ENCODE measurements at regions not wholly inside any gene's neighbourhood (a gene's known extent, or its start where the extent isn't known, plus 50 kb on each side); places are given as distances from the start of the nearest gene placed in this dataset.

DNA sequence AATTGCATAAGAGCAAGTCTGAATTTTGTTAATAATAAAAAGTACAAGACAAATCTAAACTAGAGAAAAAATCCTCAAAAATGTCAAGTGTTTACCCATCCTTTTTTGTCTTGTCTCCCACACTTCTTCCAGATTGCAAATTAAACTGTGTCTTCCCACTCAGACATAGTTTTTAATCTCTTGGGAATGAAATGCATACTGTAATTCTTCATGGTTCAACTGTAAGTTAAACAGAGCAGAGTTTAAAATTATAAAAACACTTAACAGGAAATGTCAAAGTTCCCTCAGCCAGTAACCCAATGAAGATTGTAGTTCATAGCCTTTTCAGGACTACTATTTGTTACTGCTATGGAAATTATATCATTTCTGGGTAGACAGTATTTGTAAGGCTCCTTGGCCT lies 171.8 kb downstream of the UBE2E3 start:
- no peak for DNase-seq

DNA sequence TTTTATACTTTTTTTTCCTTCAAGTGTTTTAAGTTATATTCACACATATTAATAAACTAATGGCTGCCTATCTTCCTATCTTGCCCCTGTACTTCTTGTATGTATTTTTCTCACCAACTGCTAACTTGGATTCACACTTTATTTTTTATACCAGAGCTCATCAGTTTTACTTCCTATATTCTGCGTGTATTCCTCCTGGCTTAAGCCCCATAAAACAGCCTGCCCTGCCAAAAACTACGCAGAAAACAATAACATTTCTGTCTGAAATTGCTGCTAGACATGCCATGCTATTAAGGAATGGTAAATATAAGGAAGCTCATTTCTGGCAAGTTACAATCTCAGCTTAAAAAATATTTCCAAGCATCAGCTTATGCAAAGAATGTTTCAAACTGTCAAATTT lies 172.3 kb downstream of the UBE2E3 start:
- DNase-seq: no peak

DNA sequence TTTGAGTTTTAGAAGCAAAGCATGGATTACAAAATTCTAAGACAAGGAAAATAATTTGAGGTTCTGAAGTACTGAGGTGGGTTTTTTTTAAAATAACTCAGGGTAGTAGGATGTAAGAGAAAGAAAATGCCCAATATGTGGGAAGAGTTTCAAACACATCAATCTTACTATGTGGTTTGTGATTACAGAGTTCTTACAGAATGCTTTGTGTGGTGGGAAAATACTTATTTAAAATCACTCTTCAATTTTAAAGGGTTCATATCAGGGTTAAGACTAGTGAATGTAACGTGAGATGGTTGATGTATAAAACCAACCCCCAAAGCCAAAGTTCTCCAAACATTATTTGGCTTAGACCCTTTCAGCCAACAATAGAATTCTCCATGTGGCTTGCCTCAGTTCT lies 173.5 kb downstream of the UBE2E3 start:
- no peak for DNase-seq

- no peak for DNase-seq
These were observed 176.9 kb downstream of the UBE2E3 start for GRCh38 chr2:181157326-181157725.

DNA sequence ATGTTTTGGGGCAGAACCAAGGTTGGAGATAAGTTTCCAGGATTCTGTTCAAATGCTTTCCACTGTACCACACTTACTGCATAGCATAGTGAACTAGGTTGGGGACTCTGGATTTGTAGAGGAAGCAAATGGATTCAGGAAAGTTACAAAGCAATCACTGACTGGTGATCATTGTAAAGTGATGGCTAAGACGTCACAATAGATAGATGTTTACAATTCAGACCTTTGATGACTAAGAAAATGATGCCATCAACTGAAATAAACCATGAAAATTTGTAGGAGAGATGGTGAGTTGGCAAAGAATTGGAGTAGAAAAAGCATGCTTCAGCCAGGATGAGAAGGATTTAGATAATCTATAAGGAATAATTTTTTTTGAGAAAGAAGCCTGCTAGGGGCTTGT lies 178.0 kb downstream of the UBE2E3 start:
- no peak for DNase-seq

DNA sequence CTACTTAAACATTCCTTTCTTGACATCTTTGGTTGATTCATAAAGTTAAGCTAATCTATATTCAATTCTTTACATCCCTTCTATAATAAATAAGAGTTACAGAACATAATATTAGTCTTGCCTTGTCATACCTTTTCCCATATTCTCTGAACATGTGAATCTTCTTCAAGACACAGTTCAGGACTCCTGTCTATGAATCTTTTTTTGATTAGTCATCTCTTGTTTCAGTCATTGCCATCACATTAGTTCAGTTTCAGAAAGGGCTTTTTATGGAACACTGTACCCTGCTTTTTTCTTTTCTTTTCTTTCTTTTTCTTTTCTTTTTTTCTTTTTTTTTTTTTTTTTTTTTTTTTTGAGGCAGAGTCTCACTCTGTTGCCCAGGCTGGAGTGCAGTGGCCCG lies 181.2 kb downstream of the UBE2E3 start:
- no peak for DNase-seq

DNA sequence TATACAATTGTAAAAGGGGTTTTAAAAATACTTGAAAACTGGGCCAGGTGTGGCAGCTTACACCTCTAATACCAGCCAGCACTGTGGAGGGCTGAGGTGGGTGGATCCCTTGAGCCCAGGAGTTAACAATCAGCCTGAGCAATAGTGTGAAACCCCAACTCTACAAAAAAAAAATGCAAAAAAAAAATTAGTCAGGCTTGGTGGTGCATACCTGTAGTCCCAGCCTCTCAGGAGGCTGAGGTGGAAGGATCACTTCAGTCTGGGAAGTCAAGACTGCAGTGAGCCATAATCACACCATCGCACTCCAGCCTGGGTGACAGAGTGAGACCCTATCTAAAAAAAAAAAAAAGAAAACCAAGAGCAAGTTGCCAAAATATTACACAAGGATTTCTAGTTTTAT lies 182.7 kb downstream of the UBE2E3 start:
- no peak for DNase-seq

- DNase-seq: no peak
These were observed 183.3 kb downstream of the UBE2E3 start for GRCh38 chr2:181163691-181164090.

GRCh38 chr2:181164699-181165098 lies 184.3 kb downstream of the UBE2E3 start:
- DNase-seq: no peak

GRCh38 chr2:181165199-181165868 lies 184.9 kb downstream of the UBE2E3 start:
- DNase-seq: no peak

- DNase-seq: no peak
These were observed 189.1 kb downstream of the UBE2E3 start for GRCh38 chr2:181169503-181169902.

DNA sequence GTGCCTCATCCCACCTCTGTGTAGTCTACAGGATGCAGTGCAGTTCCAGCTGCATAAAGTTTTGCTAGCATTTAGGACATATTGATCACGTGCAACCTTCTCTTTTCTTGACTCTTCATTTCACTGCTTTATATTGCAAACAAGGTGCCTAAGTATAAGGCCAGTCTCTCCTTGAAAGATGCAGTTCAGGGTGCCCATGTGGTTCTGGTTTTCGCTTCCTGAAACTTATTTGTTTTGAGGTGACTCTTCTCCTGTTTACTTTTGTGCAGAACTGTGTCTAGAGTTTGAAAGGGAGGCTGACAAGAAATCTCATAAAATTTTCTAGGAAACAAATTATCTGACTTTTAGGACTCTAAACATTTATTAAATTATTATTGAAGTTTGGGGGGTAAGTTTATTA lies 189.9 kb downstream of the UBE2E3 start:
- no peak for DNase-seq

DNA sequence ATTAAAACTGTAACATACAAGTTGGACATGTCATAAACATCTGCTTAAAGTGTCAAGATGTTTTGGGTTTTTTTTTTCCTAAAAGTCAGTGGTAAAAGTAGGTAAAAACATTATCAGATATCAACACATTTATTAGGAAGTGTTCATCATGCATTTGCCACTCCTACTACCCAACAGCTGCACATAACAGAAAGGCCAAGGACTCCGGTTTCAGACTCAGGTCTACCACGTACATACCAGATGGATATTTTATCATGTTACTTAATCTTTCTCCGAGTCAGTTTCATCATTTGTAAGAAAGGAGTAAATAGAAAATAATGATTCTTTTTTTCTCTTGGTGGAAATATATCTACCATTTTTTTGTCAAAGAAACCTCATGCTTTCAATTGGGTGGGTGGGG lies 192.3 kb downstream of the UBE2E3 start:
- DNase-seq: no peak

DNA sequence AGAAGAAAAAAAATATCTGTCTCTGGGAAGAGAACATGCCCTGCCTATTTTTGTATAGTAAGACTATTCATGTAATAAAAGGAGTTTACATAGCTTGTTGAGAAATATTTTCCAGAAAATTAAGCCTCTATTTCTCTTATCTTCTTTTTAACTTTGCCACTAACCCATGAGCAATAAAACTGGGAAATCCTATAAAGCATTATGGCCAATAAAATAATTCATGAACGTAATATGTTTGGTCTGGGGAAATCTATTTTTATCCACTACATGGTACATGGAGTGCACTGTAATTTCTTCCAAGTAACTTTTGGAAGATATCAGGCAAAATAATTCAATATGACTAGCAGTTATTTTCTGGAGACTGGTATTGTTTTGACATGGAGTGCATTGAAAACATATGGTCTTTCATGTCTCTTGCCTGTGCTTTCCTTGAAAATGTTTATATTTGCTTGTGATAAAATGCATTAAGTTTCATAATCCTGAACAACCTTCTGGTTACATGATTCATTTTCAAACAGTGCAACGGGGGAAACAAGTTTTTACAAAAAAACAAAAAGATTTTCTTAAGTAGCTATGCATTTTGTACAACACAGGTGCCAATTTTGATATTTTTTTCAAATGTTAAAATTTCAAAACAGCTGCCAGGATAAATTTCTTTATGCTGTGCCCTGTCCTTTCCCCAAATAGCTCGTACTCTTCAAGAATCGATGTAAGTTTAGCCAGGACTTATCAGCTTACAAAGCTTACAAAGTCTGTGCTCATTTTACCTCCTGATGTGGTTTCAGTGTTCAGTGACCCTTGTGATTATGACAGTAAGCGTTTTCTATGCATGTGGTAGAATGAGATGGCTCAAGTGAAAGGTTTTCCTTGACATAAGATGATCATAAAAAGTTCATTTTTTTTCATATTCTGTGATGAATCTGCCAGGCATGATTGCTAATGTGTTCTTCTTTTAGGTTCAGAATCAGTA lies 194.5 kb downstream of the UBE2E3 start:
- no peak for DNase-seq

GRCh38 chr2:181176540-181176939 lies 196.1 kb downstream of the UBE2E3 start:
- no peak for DNase-seq

DNA sequence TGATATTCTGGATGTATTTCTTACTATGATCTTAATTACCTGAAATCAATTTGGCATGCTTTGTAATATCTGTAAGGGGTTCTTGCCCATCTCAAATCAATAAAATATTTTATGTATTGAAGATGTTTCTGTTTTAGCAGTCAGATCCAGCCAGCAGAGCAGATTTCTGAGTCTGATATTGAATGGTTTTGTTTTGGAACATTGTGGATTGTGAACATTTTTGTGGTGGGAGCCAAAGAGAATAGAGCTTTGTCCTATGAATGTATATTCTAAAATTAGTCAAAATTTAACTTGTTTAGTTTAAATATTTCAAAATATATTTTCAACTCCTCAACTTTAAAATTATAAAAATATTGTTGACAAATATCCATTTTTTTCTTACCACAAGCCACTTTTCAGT lies 197.0 kb downstream of the UBE2E3 start:
- no peak for DNase-seq

DNA sequence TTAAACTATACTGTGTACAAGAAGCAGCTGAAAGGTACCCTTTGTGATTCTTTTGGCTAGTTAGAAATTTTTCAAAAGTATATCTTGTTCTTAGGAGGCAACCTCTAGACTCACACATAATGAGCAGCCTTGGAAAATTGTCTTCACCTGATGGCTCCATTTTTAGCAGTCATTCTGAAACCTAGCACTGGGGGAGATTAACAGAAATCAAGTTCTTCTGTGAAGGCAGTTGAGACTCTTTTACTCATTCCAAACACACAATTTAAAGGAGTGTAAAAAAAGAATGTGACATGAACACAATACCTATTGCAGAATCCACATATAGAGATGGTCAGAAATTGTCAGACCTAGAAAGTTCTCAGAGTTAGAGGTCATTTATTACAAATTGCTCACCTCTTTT lies 197.7 kb downstream of the UBE2E3 start:
- DNase-seq: no peak

DNA sequence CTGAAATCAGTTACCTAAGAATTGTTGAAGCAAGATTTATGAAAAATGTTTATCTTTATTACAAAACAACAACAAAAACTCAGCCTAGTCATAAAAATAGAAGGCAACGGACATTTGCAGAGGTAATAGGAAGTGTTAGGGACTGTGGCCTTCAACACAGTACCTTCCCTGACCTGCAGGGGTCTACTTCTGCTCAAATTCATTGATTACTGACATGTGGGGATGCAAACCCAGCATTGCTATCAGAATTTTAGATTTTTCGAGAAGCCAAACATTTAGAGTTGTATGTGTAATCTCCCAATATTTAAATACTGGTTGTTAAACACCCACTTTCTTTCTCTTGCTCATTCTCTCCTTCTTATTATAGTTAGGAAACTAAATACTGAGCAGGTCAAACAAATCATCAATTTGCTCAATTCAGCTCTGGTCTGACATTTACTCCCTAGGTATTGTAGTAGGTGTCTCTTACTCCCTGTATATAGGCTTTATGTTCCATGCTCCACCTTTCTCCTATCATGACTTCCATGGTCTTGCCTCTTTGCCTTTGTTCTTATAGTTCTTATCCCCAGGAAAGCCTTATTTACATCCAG lies 198.5 kb downstream of the UBE2E3 start:
- no peak for DNase-seq

DNA sequence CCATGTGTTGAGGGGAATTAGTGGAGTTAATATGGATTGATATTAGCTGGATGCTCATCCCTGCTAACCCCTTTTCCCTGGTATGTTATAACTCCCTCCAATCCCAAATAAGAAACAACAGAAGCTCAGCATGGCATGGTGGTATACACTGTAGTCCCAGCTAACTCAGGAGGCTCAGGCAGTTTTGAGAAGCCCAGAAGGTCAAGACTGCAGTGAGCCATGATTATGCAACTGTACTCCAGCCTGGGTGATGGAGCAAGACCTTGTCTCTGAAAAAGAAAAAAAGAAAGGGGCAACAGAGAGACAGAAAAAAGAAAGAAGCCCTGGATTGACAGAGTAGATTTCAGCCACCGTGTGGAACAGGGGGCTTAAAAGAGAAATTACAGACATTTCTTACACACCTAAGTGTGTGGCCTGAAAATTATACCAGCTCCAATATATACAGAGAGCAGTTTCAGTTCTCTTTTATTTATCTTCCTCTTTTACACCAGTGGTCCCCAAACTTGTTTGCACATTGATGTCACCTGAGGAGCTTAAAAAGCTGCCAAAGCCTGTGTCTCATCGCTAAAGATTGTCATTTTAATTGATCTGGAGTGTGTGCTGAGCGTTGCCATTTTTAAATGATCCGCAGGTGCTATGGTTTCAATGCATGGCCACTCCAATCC lies 203.6 kb downstream of the UBE2E3 start:
- DNase-seq: no peak

- DNase-seq: no peak
These were observed 205.0 kb downstream of the UBE2E3 start for GRCh38 chr2:181185421-181185820.

GRCh38 chr2:181185948-181186347 lies 205.5 kb downstream of the UBE2E3 start:
- DNase-seq: no peak

DNA sequence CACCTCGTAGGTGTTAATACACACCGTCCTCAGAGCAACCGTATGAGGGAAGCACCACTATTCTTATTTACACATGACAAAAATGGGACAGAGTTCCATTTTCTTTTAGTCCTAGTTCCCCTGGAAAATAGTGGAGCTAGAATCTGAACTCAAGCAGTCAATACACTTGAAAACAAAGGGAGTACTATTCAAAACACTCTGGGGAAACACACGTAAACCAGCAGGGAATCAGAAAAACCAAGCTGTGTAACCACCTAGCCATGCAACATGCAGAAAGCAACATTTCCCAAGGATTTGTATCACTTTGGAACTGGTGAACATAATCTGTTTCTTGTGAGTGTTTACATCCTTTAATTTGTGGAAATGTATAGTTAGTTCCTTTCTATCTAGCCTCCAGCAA lies 208.2 kb downstream of the UBE2E3 start:
- no peak for DNase-seq

- no peak for DNase-seq
These were observed 209.5 kb downstream of the UBE2E3 start for GRCh38 chr2:181189951-181190350.
